ENCODE measurements at regions not wholly inside any gene's neighbourhood (a gene's known extent, or its start where the extent isn't known, plus 50 kb on each side); places are given as distances from the start of the nearest gene placed in this dataset.

DNA sequence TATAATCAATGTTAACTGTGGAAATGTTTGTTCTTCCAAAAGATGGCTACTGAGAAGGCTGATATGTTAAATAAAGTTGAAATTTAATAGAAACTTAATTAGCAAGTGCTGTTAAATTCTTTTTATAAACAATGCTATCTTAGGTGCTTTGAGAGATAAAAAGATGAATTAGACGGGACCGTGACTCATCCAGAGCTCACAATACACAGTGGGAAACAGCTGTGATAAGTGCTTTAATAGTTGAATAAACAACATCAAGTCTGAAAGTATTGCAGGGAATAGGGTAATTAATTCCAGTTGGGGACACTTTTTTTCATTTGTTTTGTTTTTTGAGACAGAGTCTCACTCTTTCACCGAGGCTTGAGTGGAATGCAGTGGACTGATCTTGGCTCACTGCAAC lies 85.5 kb upstream of the DTNA start:
- H3K9me3 ChIP-seq (replicated peaks; ENCODE audit: control insufficient read depth, insufficient read depth, low read length), result no peaks in the 10 kb centered on the region; the same call in 2 of the 3 replicates
- no peak for ATAC-seq
- H3K36me3 ChIP-seq (ENCODE audit: control insufficient read depth in 2 of 2, insufficient read depth in 2 of 2, low read length in 1 of 2), result no peaks in the 10 kb centered on the region
- CTCF ChIA-PET, result no interaction called here
- BruUV-seq (replicated peaks), result no TSS peak
- intact Hi-C loops (cut with micrococcal nuclease; ENCODE audit: unreplicated experiment), result no loop called here
- H3K4me3 ChIP-seq, result no peak overlapping the region
- TF ChIP-seq SKIL (IDR thresholded peaks at IDR 0.05; ENCODE audit: low read depth, poor library complexity, severe bottlenecking) (no peak), EGR1 (IDR thresholded peaks at IDR 0.05; ENCODE audit: borderline replicate concordance in 1 of 2, low read depth in 2 of 2, low read length in 2 of 2) (no peak), SREBF2 (IDR thresholded peaks at IDR 0.05; ENCODE audit: low read length) (no peak), NFYB (IDR thresholded peaks at IDR 0.05; ENCODE audit: insufficient read depth, low read depth, low read length) (no peak), ZNF274 (IDR thresholded peaks at IDR 0.05; ENCODE audit: insufficient read depth, insufficient read length) (no peak), BCL11A (IDR thresholded peaks at IDR 0.05; ENCODE audit: low read depth, low read length) (no peak), RELB (IDR thresholded peaks at IDR 0.05; ENCODE audit: low read depth) (no peak), RFX5 (IDR thresholded peaks at IDR 0.05; ENCODE audit: low read depth, low read length) (no peak), CHD1 (IDR thresholded peaks at IDR 0.05; ENCODE audit: low read depth, low read length) (no peak), ZSCAN29 (IDR thresholded peaks at IDR 0.05) (no peak), PRDM15 (CRISPR knock-in tag; IDR thresholded peaks at IDR 0.05) (no peak), STAT1 (conservative IDR thresholded peaks at IDR 0.05) (no peak), BACH1 (IDR thresholded peaks at IDR 0.05; ENCODE audit: borderline replicate concordance) (no peak), TBL1XR1 (IDR thresholded peaks at IDR 0.05; ENCODE audit: low read depth, low read length) (no peak), SUZ12 (IDR thresholded peaks at IDR 0.05; ENCODE audit: unreplicated experiment) (no peak), SMAD1 (IDR thresholded peaks at IDR 0.05; ENCODE audit: low read depth, partially characterized antibody) (no peak)
- no peak for FAIRE-seq
- WGBS (ENCODE audit: insufficient coverage, insufficient replicate concordance, low lambda C conversion rate, missing lambda C conversion rate), result 14% methylated on average over 3 of the region's 3 CpGs
- no peaks in the 10 kb centered on the region for H3K79me2 ChIP-seq (ENCODE audit: control insufficient read depth, insufficient read depth, low read length)
- RAD21 ChIA-PET (ENCODE audit: unreplicated experiment), result no interaction called here
- H3K9ac ChIP-seq (ENCODE audit: control insufficient read depth, insufficient read depth, low read length), result no peak overlapping the region
- no peak for DNase-seq (ENCODE audit: low read depth, low spot score)
- H3K4me2 ChIP-seq (ENCODE audit: control insufficient read depth, insufficient read depth), result no peak overlapping the region
- no peaks in the 10 kb centered on the region for H3K27me3 ChIP-seq (replicated peaks in 1 of 2; ENCODE audit: control insufficient read depth in 2 of 2, insufficient read depth in 2 of 2, low read length in 1 of 2)
- SMC1A ChIA-PET (ENCODE audit: uncharacterized antibody, unreplicated experiment), result no interaction called here
- in situ Hi-C loops (cut with MboI), result no loop called here
- no peaks in the 10 kb centered on the region for H4K20me1 ChIP-seq (ENCODE audit: control insufficient read depth, insufficient read depth)
- POLR2A ChIA-PET, result no interaction called here
- no peaks in the 10 kb centered on the region for H3K4me1 ChIP-seq (ENCODE audit: control insufficient read depth, insufficient read depth, low read length)
- H2AFZ ChIP-seq (ENCODE audit: control insufficient read depth, low read depth, low read length), result no peak overlapping the region
- no peak overlapping the region for H3K27ac ChIP-seq (ENCODE audit: control insufficient read depth, insufficient read depth)

Data from GM12878 (cell line).